PC-3 (cell line): ENCODE measurements at regions not wholly inside any gene's neighbourhood (a gene's known extent, or its start where the extent isn't known, plus 50 kb on each side); places are given as distances from the start of the nearest gene placed in this dataset.

Source experiments
- ATAC-seq: fragments of 200-7000 bp; cut with Tn5 transposase; 2 replicates; pipeline ENCODE4 v1.9.1; 2020; ENCODE audit warnings: mild to moderate bottlenecking, moderate library complexity
- BruUV-seq: library from RNA; stranded (reverse); fragments of 400-500 nt; replicated peaks from 2 replicates; lab custom pipeline; 2021; lab: Mats Ljungman, UMichigan
- CTCF ChIA-PET: fragments of 300-600 bp; sonication (Branson Sonifier 250); formaldehyde crosslinking; loops from one replicate; lab custom pipeline; 2022; ENCODE audit warnings: antibody characterized with exemption; lab: Charles Lee
- POLR2A ChIA-PET: fragments of 300-600 bp; sonication (Branson Sonifier 250); formaldehyde crosslinking; loops from one replicate; lab custom pipeline; 2022; ENCODE audit warnings: antibody characterized with exemption; ENCODE audit not compliant: unreplicated experiment; lab: Charles Lee
- DNase-seq: peaks from one replicate; pipeline ENCODE4 v3.0.0-alpha.2; 2015
- H2AFZ ChIP-seq: fragments of 300-600 bp; sonication (generic); 2 replicates; pipeline ENCODE4 v1.6.0; 2016; ENCODE audit warnings: antibody characterized with exemption, low read length
- H3F3A ChIP-seq: fragments of 300-600 bp; sonication (generic); one replicate; pipeline ENCODE4 v1.6.0; 2017; ENCODE audit warnings: antibody characterized with exemption, low read length, control low read depth, mild to moderate bottlenecking; ENCODE audit not compliant: unreplicated experiment
- H3K27ac ChIP-seq: fragments of 300-600 bp; sonication (generic); 2 replicates; pipeline ENCODE4 v1.5.1; 2016; ENCODE audit warnings: mild to moderate bottlenecking, low read length
- H3K27me3 ChIP-seq: fragments of 300-600 bp; sonication (generic); 2 replicates; pipeline ENCODE4 v1.6.1; 2016; ENCODE audit warnings: low read length, mixed read lengths
- H3K36me3 ChIP-seq: fragments of 300-600 bp; sonication (generic); 2 replicates; pipeline ENCODE4 v1.6.1; 2016; ENCODE audit warnings: low read depth, mixed run types, low read length, mixed read lengths
- H3K4me1 ChIP-seq: fragments of 300-600 bp; sonication (generic); 2 replicates; pipeline ENCODE4 v1.5.1; 2016; ENCODE audit warnings: low read length; ENCODE audit not compliant: insufficient read depth
- H3K4me2 ChIP-seq: fragments of 300-600 bp; sonication (generic); 2 replicates; pipeline ENCODE4 v1.6.0; 2016; ENCODE audit warnings: low read length
- H3K4me3 ChIP-seq: fragments of 300-600 bp; sonication (generic); 2 replicates; pipeline ENCODE4 v1.5.1; 2016; ENCODE audit warnings: mild to moderate bottlenecking, low read length, mixed read lengths
- H3K79me2 ChIP-seq: fragments of 300-600 bp; sonication (generic); 2 replicates; pipeline ENCODE4 v1.6.1; 2017; ENCODE audit warnings: low read length, mixed read lengths
- H3K9ac ChIP-seq: fragments of 300-600 bp; sonication (generic); 2 replicates; pipeline ENCODE4 v1.6.0; 2016; ENCODE audit warnings: mild to moderate bottlenecking, low read length
- H3K9me2 ChIP-seq: fragments of 300-600 bp; sonication (generic); replicated peaks from 2 replicates; pipeline ENCODE4 v1.6.1; 2016; ENCODE audit warnings: mixed run types, low read length, mixed read lengths
- H3K9me3 ChIP-seq: fragments of 300-600 bp; sonication (generic); 2 replicates; pipeline ENCODE4 v1.6.1; 2016; ENCODE audit warnings: low read length, mixed read lengths
- H4K20me1 ChIP-seq: fragments of 300-600 bp; sonication (generic); 2 replicates; pipeline ENCODE4 v1.6.1; 2016; ENCODE audit warnings: low read length, mixed read lengths
- CTCF ChIP-seq: fragments of 300-600 bp; sonication (generic); conservative IDR thresholded peaks from 2 replicates; pipeline ENCODE4 v1.5.1; 2017; ENCODE audit warnings: antibody characterized with exemption, low read depth, mild to moderate bottlenecking, low read length
- EZH2 ChIP-seq: fragments of 300-600 bp; sonication (generic); IDR thresholded peaks from one replicate; pipeline ENCODE4 v1.6.1; 2017; ENCODE audit warnings: antibody characterized with exemption, mild to moderate bottlenecking, low read length; ENCODE audit not compliant: unreplicated experiment
- EZH2phosphoT487 ChIP-seq: fragments of 300-600 bp; sonication (generic); IDR thresholded peaks from 2 replicates; pipeline ENCODE4 v1.6.1; 2018; ENCODE audit warnings: mild to moderate bottlenecking, antibody characterized with exemption, low read length, borderline replicate concordance
- intact Hi-C: fragments of 100-400 bp; cut with micrococcal nuclease; formaldehyde crosslinking; loops from 2 replicates; pipeline ENCODE4 v1.9.0; 2023

- Histone ChIP-seq H3K79me2 (no peaks in the 10 kb centered on the region), H3K27ac (peak overlapping the region; percentile 90), H3F3A (no peaks in the 10 kb centered on the region), H3K9ac (peak overlapping the region; percentile 65), H2AFZ (0 out of 2 replicates have a peak overlapping the region, but pooled peaks have one; percentile 5), H3K27me3 (no peaks in the 10 kb centered on the region), H3K36me3 (no peaks in the 10 kb centered on the region), H3K9me2 (no peaks in the 10 kb centered on the region), H3K9me3 (no peaks in the 10 kb centered on the region), H3K4me1 (peaks cover 21% of the 10 kb centered on the region), H3K4me2 (peak overlapping the region; percentile 53), H4K20me1 (no peaks in the 10 kb centered on the region), H3K4me3 (peak overlapping the region; percentile 31)
- BruUV-seq: no TSS peak
- TF ChIP-seq EZH2phosphoT487 (no peak), EZH2 (no peak), CTCF (no peak)
- peak; percentile 94 for ATAC-seq
- POLR2A ChIA-PET: interaction anchor here (0.6 kb wide), 2 partner anchors 622 to 857 kb away, joined by 3 read pairs; no protein-coding TSS in a partner anchor
- CTCF ChIA-PET: no interaction called here
- peak; percentile 96 for DNase-seq
- intact Hi-C loops: loop anchor here (5.0 to 10.0 kb wide), 2 partner anchors 78 to 311 kb away; no protein-coding TSS in a partner anchor
Observed at GRCh38 chr2:7825591-7826312, 856.1 kb upstream of the ID2 start.

GRCh38 chr2:7826656-7827055 lies 855.2 kb upstream of the ID2 start:
- Histone ChIP-seq H3K9ac (peak overlapping the region; percentile 65), H3K36me3 (no peaks in the 10 kb centered on the region), H3K4me3 (no peak overlapping the region), H3K27ac (peak overlapping the region; percentile 90), H3K27me3 (no peaks in the 10 kb centered on the region), H3F3A (no peaks in the 10 kb centered on the region), H3K4me2 (peak overlapping the region; percentile 53), H3K4me1 (peaks cover 21% of the 10 kb centered on the region), H3K9me3 (no peaks in the 10 kb centered on the region), H2AFZ (peak overlapping the region; percentile 49; the same call in 1 of the 2 replicates), H3K9me2 (no peaks in the 10 kb centered on the region), H3K79me2 (no peaks in the 10 kb centered on the region), H4K20me1 (no peaks in the 10 kb centered on the region)
- no TSS peak for BruUV-seq
- TF ChIP-seq CTCF (no peak), EZH2phosphoT487 (no peak), EZH2 (no peak)
- intact Hi-C loops: loop anchor here (5.0 to 10.0 kb wide), 2 partner anchors 79 to 312 kb away; no protein-coding TSS in a partner anchor
- DNase-seq: peak; percentile 30
- CTCF ChIA-PET: no interaction called here
- POLR2A ChIA-PET: no interaction called here
- peak; percentile 6; the same call in 1 of the 2 replicates for ATAC-seq

GRCh38 chr2:7829241-7829640 lies 852.6 kb upstream of the ID2 start:
- Histone ChIP-seq H3K9me3 (no peaks in the 10 kb centered on the region), H3K27ac (no peak overlapping the region), H3K4me1 (peaks cover 21% of the 10 kb centered on the region), H3K4me2 (no peak overlapping the region), H3K4me3 (no peak overlapping the region), H3K79me2 (no peaks in the 10 kb centered on the region), H3K27me3 (no peaks in the 10 kb centered on the region), H3K9ac (no peak overlapping the region), H4K20me1 (no peaks in the 10 kb centered on the region), H2AFZ (no peak overlapping the region), H3K36me3 (no peaks in the 10 kb centered on the region), H3K9me2 (no peaks in the 10 kb centered on the region), H3F3A (no peaks in the 10 kb centered on the region)
- no TSS peak for BruUV-seq
- intact Hi-C loops: loop anchor here (5.0 to 10.0 kb wide), 2 partner anchors 82 to 314 kb away; no protein-coding TSS in a partner anchor
- no peak for DNase-seq
- TF ChIP-seq CTCF (no peak), EZH2 (no peak)
- ATAC-seq: no peak
- CTCF ChIA-PET: no interaction called here
- POLR2A ChIA-PET: no interaction called here
